ENCODE measurements at regions not wholly inside any gene's neighbourhood (a gene's known extent, or its start where the extent isn't known, plus 50 kb on each side); places are given as distances from the start of the nearest gene placed in this dataset.

DNA sequence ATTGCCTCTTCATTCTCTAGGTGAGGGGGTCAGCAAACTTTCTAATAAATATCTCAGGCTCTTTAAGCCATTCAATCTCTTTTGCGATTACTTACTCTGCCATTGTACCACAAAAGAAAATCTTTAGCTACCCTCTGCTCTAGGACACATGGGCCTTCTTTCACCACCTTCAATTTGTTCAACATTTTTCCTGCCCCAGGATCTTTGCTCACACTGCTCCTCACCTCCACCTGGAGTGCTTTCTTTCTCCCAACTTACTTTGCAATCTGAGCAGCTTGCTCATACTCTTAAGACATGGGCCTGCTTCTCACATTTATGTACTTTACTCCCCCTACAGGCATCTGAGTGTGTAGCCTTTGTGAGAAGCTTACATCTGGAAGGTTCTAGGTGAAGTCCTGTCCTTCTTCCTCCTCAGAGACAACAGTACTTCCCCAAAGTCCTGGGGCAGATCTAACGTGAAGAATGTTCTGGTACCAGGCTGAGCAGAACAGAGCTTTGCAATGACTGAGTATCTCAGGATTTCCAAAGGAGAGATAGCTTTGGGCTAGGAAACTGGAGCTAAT is 55.0 kb upstream of the PRDM5 start:
- DNase-seq = peak; percentile 27

- DNase-seq = no peak
These were observed 50.7 kb upstream of the PRDM5 start for GRCh38 chr4:120973207-120973606.
